Uterus (tissue), 2 donors: ENCODE measurements at regions not wholly inside any gene's neighbourhood (a gene's known extent, or its start where the extent isn't known, plus 50 kb on each side); places are given as distances from the start of the nearest gene placed in this dataset.
"Not testable (repeated sequence)": the region's sequence is repeated elsewhere in the genome, so short reads cannot be mapped to it uniquely, and the experiment has no call there.

Experiments
- POLR2A ChIP-seq, 2 donors: fragments of 450-650 bp; IDR thresholded peaks; one replicate each; pipeline ENCODE4 v1.6.1; 2016; ENCODE audit warnings: antibody characterized with exemption in 2 of 2, mild to moderate bottlenecking in 1 of 2, moderate library complexity in 1 of 2
- TF ChIP-seq, protein P1 (sequence below), 4 experiments: fragments of 200-600 bp in 2 of 4; fragments of 450-650 bp in 2 of 4; sonication (generic) in 2 of 4; IDR thresholded peaks; one replicate each; pipeline ENCODE4 v1.5.1; 2016 to 2019; ENCODE audit warnings: antibody characterized with exemption in 4 of 4, mild to moderate bottlenecking in 2 of 4, moderate library complexity in 1 of 4

DNA sequence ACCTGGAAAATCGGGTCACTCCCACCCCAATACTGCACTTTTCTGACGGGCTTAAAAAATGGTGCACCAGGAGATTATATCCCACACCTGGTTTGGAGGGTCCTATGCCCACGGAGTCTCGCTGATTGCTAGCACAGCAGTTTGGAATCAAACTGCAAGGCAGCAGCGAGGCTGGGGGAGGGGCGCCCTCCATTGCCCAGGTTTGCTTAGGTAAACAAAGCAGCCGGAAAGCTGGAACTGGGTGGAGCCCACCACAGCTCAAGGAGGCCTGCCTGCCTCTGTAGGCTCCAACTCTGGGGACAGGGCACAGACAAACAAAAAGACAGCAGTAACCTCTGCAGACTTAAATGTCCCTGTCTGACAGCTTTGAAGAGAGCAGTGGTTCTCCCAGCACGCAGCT lies 167.1 kb upstream of the PHACTR1 start:
- TF ChIP-seq, protein P1, sequence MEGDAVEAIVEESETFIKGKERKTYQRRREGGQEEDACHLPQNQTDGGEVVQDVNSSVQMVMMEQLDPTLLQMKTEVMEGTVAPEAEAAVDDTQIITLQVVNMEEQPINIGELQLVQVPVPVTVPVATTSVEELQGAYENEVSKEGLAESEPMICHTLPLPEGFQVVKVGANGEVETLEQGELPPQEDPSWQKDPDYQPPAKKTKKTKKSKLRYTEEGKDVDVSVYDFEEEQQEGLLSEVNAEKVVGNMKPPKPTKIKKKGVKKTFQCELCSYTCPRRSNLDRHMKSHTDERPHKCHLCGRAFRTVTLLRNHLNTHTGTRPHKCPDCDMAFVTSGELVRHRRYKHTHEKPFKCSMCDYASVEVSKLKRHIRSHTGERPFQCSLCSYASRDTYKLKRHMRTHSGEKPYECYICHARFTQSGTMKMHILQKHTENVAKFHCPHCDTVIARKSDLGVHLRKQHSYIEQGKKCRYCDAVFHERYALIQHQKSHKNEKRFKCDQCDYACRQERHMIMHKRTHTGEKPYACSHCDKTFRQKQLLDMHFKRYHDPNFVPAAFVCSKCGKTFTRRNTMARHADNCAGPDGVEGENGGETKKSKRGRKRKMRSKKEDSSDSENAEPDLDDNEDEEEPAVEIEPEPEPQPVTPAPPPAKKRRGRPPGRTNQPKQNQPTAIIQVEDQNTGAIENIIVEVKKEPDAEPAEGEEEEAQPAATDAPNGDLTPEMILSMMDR (IDR thresholded peaks at IDR 0.05), result not testable (repeated sequence)
- TF ChIP-seq POLR2A (IDR thresholded peaks at IDR 0.05), result not testable (repeated sequence)
